Fibroblast of lung (primary cell): ENCODE measurements at regions not wholly inside any gene's neighbourhood (a gene's known extent, or its start where the extent isn't known, plus 50 kb on each side); places are given as distances from the start of the nearest gene placed in this dataset.

Experiments used
- DNase-seq, 2 donors: peaks; one replicate each; pipeline versions ENCODE4 v3.0.0 to v3.0.0-alpha.2; 2010; ENCODE audit warnings: low read depth in 2 of 2
- H2AFZ ChIP-seq: 2 replicates; pipeline ENCODE4 v1.5.1; 2012; ENCODE audit warnings: low read length, control low read depth, inconsistent platforms
- H3K27ac ChIP-seq: 2 replicates; pipeline ENCODE4 v1.5.1; 2011; ENCODE audit warnings: low read length, control low read depth; ENCODE audit not compliant: insufficient read depth
- H3K27me3 ChIP-seq: 2 replicates; pipeline ENCODE4 v1.5.1; 2011; ENCODE audit warnings: mild to moderate bottlenecking, low read length; ENCODE audit not compliant: control insufficient read depth, insufficient read depth
- H3K36me3 ChIP-seq: 2 replicates; pipeline ENCODE4 v1.5.1; 2011; ENCODE audit warnings: low read length; ENCODE audit not compliant: control insufficient read depth, insufficient read depth
- H3K4me1 ChIP-seq: 2 replicates; pipeline ENCODE4 v1.5.1; 2011; ENCODE audit warnings: low read length; ENCODE audit not compliant: control insufficient read depth, insufficient read depth; ENCODE audit errors: extremely low read depth
- H3K4me2 ChIP-seq: 2 replicates; pipeline ENCODE4 v1.5.1; 2011; ENCODE audit warnings: low read length, control low read depth; ENCODE audit not compliant: insufficient read depth; ENCODE audit errors: extremely low read depth
- H3K4me3 ChIP-seq, 4 experiments: fragments of 200-600 bp in 1 of 4; sonication (generic) in 1 of 4; replicated peaks in 1 of 4; 2 replicates each; pipeline ENCODE4 v1.5.1; 2011 to 2016; ENCODE audit warnings: low read length in 4 of 4, low read depth in 3 of 4, mild to moderate bottlenecking in 3 of 4, control low read depth in 2 of 4, inconsistent platforms in 1 of 4, mixed read lengths in 1 of 4; ENCODE audit not compliant: insufficient read depth in 1 of 4; ENCODE audit errors: control extremely low read depth in 1 of 4
- H3K79me2 ChIP-seq: 2 replicates; pipeline ENCODE4 v1.5.1; 2012; ENCODE audit warnings: mild to moderate bottlenecking, low read length, inconsistent platforms; ENCODE audit not compliant: control insufficient read depth, insufficient read depth
- H3K9ac ChIP-seq: 2 replicates; pipeline ENCODE4 v1.5.1; 2011; ENCODE audit warnings: mild to moderate bottlenecking, low read length, control low read depth; ENCODE audit not compliant: insufficient read depth
- H3K9me3 ChIP-seq: 2 replicates; pipeline ENCODE4 v1.5.1; 2012; ENCODE audit warnings: low read depth, low read length; ENCODE audit not compliant: control insufficient read depth, insufficient read depth
- H4K20me1 ChIP-seq: 2 replicates; pipeline ENCODE4 v1.5.1; 2011; ENCODE audit warnings: low read length; ENCODE audit not compliant: control insufficient read depth, insufficient read depth; ENCODE audit errors: extremely low read depth
- CTCF ChIP-seq, 2 donors: IDR thresholded peaks in 1 of 2; conservative IDR thresholded peaks in 1 of 2; 1 replicate in 1 of 2; 2 replicates in 1 of 2; pipeline ENCODE4 v1.5.1; 2011 to 2012; ENCODE audit warnings: low read length in 2 of 2, control low read depth in 1 of 2, inconsistent platforms in 1 of 2, low read depth in 1 of 2, mild to moderate bottlenecking in 1 of 2
- EZH2 ChIP-seq: IDR thresholded peaks from 2 replicates; pipeline ENCODE4 v1.5.1; 2012; ENCODE audit warnings: low read length, control low read depth, mild to moderate bottlenecking; ENCODE audit errors: missing control alignments

GRCh38 chr1:110786802-110787327, 86.1 kb upstream of the CD53 start:
- Histone ChIP-seq H3K9ac (no peak overlapping the region), H3K9me3 (no peaks in the 10 kb centered on the region), H3K4me3 (no peak overlapping the region), H3K4me2 (no peak overlapping the region), H3K27me3 (no peaks in the 10 kb centered on the region), H3K4me1 (no peaks in the 10 kb centered on the region), H2AFZ (no peak overlapping the region), H3K36me3 (no peaks in the 10 kb centered on the region), H3K79me2 (no peaks in the 10 kb centered on the region), H4K20me1 (no peaks in the 10 kb centered on the region), H3K27ac (no peak overlapping the region)
- DNase-seq, result no peak
- TF ChIP-seq CTCF (conservative IDR thresholded peaks at IDR 0.05 in 1 of 2, IDR thresholded peaks at IDR 0.05 in 1 of 2; ENCODE audit: low read depth in 1 of 2, low read length in 2 of 2) (no peak), EZH2 (no peak)

- no peaks in the 10 kb centered on the region for H4K20me1 ChIP-seq
- H3K9me3 ChIP-seq, result no peaks in the 10 kb centered on the region
- no peak overlapping the region for H3K4me2 ChIP-seq
- no peak overlapping the region for H2AFZ ChIP-seq
- no peak overlapping the region for H3K9ac ChIP-seq
- no peaks in the 10 kb centered on the region for H3K27me3 ChIP-seq
- H3K36me3 ChIP-seq, result no peaks in the 10 kb centered on the region
- DNase-seq, result no peak
- no peaks in the 10 kb centered on the region for H3K4me1 ChIP-seq
- no peaks in the 10 kb centered on the region for H3K79me2 ChIP-seq
- no peak overlapping the region for H3K27ac ChIP-seq
- H3K4me3 ChIP-seq, result no peak overlapping the region
- TF ChIP-seq EZH2 (no peak), CTCF (conservative IDR thresholded peaks at IDR 0.05 in 1 of 2, IDR thresholded peaks at IDR 0.05 in 1 of 2; ENCODE audit: low read depth in 1 of 2, low read length in 2 of 2) (no peak)
Observed at GRCh38 chr1:110785612-110786011, 87.3 kb upstream of the CD53 start.

- no peaks in the 10 kb centered on the region for H4K20me1 ChIP-seq
- no peak overlapping the region for H3K9ac ChIP-seq
- TF ChIP-seq EZH2, result no peak
- TF ChIP-seq CTCF (conservative IDR thresholded peaks at IDR 0.05 in 1 of 2, IDR thresholded peaks at IDR 0.05 in 1 of 2; ENCODE audit: low read depth in 1 of 2, low read length in 2 of 2), result no peak
- H3K27ac ChIP-seq, result no peak overlapping the region
- H3K4me2 ChIP-seq, result no peak overlapping the region
- H3K4me3 ChIP-seq, result no peak overlapping the region
- no peaks in the 10 kb centered on the region for H3K79me2 ChIP-seq
- no peaks in the 10 kb centered on the region for H3K9me3 ChIP-seq
- no peak for DNase-seq
- H3K4me1 ChIP-seq, result no peaks in the 10 kb centered on the region
- no peak overlapping the region for H2AFZ ChIP-seq
- H3K27me3 ChIP-seq, result no peaks in the 10 kb centered on the region
- H3K36me3 ChIP-seq, result no peaks in the 10 kb centered on the region
Observed at GRCh38 chr1:110785055-110785454, 87.9 kb upstream of the CD53 start.
